ENCODE measurements at regions not wholly inside any gene's neighbourhood (a gene's known extent, or its start where the extent isn't known, plus 50 kb on each side); places are given as distances from the start of the nearest gene placed in this dataset.
"Not testable (repeated sequence)": the region's sequence is repeated elsewhere in the genome, so short reads cannot be mapped to it uniquely, and the experiment has no call there.

DNA sequence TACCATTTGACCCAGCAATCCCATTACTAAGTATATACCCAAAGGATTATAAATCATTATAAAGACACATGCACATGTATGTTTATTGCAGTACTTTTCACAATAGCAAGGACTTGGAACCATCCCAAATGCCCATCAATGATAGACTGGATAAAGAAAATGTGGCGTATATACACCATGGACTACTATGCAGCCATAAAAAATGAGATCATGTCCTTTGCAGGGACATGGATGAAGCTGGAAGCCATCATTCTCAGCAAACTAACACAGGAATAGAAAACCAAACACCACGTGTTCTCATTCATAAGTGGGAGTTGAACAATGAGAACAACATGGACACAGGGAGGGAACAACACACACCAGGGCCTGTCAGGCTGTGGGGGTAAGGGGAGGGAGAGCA is 59.2 kb upstream of the TNIK start:
- H2AFZ ChIP-seq (ENCODE audit: insufficient read depth, low read length, poor library complexity); H3K79me2 ChIP-seq (ENCODE audit: control insufficient read depth, insufficient read depth, low read length, poor library complexity); H3K79me1 ChIP-seq (ENCODE audit: low read length); H2AK5ac ChIP-seq (ENCODE audit: low read length); H3K23ac ChIP-seq (ENCODE audit: low read length); H2BK12ac ChIP-seq (ENCODE audit: low read length); H3K4me1 ChIP-seq (ENCODE audit: control insufficient read depth in 1 of 2, insufficient read depth in 2 of 2, low read length in 2 of 2); H3K18ac ChIP-seq (ENCODE audit: low read length); H3K27ac ChIP-seq (ENCODE audit: low read depth, low read length); H4K8ac ChIP-seq (ENCODE audit: low read depth, low read length); H4K12ac ChIP-seq (ENCODE audit: low read depth, low read length); H3K36me3 ChIP-seq (ENCODE audit: control insufficient read depth in 1 of 2, insufficient read depth in 2 of 2, low read length in 2 of 2); H3K9ac ChIP-seq (ENCODE audit: low read length); H3K27me3 ChIP-seq (ENCODE audit: insufficient read depth, low read length); H3K4ac ChIP-seq (ENCODE audit: low read depth, low read length); H3K4me2 ChIP-seq (ENCODE audit: low read length); H3K4me3 ChIP-seq (ENCODE audit: low read depth, low read length); H2BK5ac ChIP-seq (ENCODE audit: low read depth, low read length, poor library complexity); DNase-seq; H4K91ac ChIP-seq (ENCODE audit: low read depth, low read length); H2BK120ac ChIP-seq (ENCODE audit: insufficient read depth, low read length, poor library complexity); H3K14ac ChIP-seq (ENCODE audit: low read length); H3K9me3 ChIP-seq (ENCODE audit: insufficient read depth, low read depth, low read length): not testable (repeated sequence)
- no CpG with 5 or more reads among the region's 2 CpGs for WGBS (ENCODE audit: extremely low coverage, insufficient coverage, insufficient read length)

DNA sequence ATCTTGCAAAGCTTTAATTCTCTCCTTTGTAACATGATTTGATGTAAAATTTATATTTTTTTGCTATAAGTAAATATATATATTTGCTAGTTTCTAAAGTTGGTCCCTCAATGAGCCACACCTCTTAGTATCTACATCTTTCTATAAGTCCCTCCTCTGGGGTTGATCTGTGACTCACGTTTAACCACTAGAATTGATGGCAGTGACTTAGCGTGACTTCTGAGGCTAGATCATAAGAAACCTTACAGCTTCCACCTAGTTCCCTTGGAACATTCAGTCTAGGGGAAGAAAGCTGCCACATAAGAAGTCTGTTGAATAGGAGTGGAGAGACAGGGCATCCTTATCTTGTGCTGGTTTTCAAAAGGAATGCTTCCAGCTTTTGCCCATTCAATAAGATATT is 56.6 kb upstream of the TNIK start:
- no peak overlapping the region for H3K27ac ChIP-seq (ENCODE audit: low read depth, low read length)
- H2BK120ac ChIP-seq (ENCODE audit: insufficient read depth, low read length, poor library complexity): no peak overlapping the region

GRCh38 chr3:171514466-171514865 is 54.3 kb upstream of the TNIK start:
- Histone ChIP-seq H4K91ac (ENCODE audit: low read depth, low read length) (no peak overlapping the region), H3K14ac (ENCODE audit: low read length) (no peak overlapping the region), H3K4me1 (ENCODE audit: control insufficient read depth in 1 of 2, insufficient read depth in 2 of 2, low read length in 2 of 2) (no peaks in the 10 kb centered on the region), H3K79me2 (ENCODE audit: control insufficient read depth, insufficient read depth, low read length, poor library complexity) (no peaks in the 10 kb centered on the region), H4K8ac (ENCODE audit: low read depth, low read length) (no peak overlapping the region), H3K23ac (ENCODE audit: low read length) (no peak overlapping the region), H3K18ac (ENCODE audit: low read length) (no peak overlapping the region), H3K4me3 (ENCODE audit: low read depth, low read length) (no peak overlapping the region), H3K27ac (ENCODE audit: low read depth, low read length) (no peak overlapping the region), H3K9ac (ENCODE audit: low read length) (no peak overlapping the region), H3K4ac (ENCODE audit: low read depth, low read length) (no peak overlapping the region), H2BK5ac (ENCODE audit: low read depth, low read length, poor library complexity) (no peak overlapping the region), H2AK5ac (ENCODE audit: low read length) (no peak overlapping the region), H3K79me1 (ENCODE audit: low read length) (no peaks in the 10 kb centered on the region), H2BK120ac (ENCODE audit: insufficient read depth, low read length, poor library complexity) (no peak overlapping the region), H3K36me3 (ENCODE audit: control insufficient read depth in 1 of 2, insufficient read depth in 2 of 2, low read length in 2 of 2) (no peaks in the 10 kb centered on the region), H2AFZ (ENCODE audit: insufficient read depth, low read length, poor library complexity) (no peak overlapping the region), H3K9me3 (ENCODE audit: insufficient read depth, low read depth, low read length) (no peaks in the 10 kb centered on the region), H2BK12ac (ENCODE audit: low read length) (no peak overlapping the region), H4K12ac (ENCODE audit: low read depth, low read length) (no peak overlapping the region), H3K4me2 (ENCODE audit: low read length) (no peak overlapping the region), H3K27me3 (ENCODE audit: insufficient read depth, low read length) (no peaks in the 10 kb centered on the region)
- peak in 1 of 2 donors; percentile 18 for DNase-seq
- no CpG with 5 or more reads among the region's 2 CpGs for WGBS (ENCODE audit: extremely low coverage, insufficient coverage, insufficient read length)

More for the DNA sequence above, 56.6 kb upstream of the TNIK start:
- Histone ChIP-seq H3K79me2 (ENCODE audit: control insufficient read depth, insufficient read depth, low read length, poor library complexity) (no peaks in the 10 kb centered on the region), H3K18ac (ENCODE audit: low read length) (no peak overlapping the region), H3K14ac (ENCODE audit: low read length) (no peak overlapping the region), H2AK5ac (ENCODE audit: low read length) (no peak overlapping the region), H3K36me3 (ENCODE audit: control insufficient read depth in 1 of 2, insufficient read depth in 2 of 2, low read length in 2 of 2) (no peaks in the 10 kb centered on the region), H3K4ac (ENCODE audit: low read depth, low read length) (no peak overlapping the region), H3K4me1 (ENCODE audit: control insufficient read depth in 1 of 2, insufficient read depth in 2 of 2, low read length in 2 of 2) (no peaks in the 10 kb centered on the region), H3K9me3 (ENCODE audit: insufficient read depth, low read depth, low read length) (no peaks in the 10 kb centered on the region), H2BK5ac (ENCODE audit: low read depth, low read length, poor library complexity) (no peak overlapping the region), H3K4me3 (ENCODE audit: low read depth, low read length) (no peak overlapping the region), H4K12ac (ENCODE audit: low read depth, low read length) (no peak overlapping the region), H2AFZ (ENCODE audit: insufficient read depth, low read length, poor library complexity) (no peak overlapping the region), H3K4me2 (ENCODE audit: low read length) (no peak overlapping the region), H3K79me1 (ENCODE audit: low read length) (no peaks in the 10 kb centered on the region), H2BK12ac (ENCODE audit: low read length) (no peak overlapping the region), H3K27me3 (ENCODE audit: insufficient read depth, low read length) (no peaks in the 10 kb centered on the region), H3K9ac (ENCODE audit: low read length) (no peak overlapping the region), H4K8ac (ENCODE audit: low read depth, low read length) (no peak overlapping the region), H4K91ac (ENCODE audit: low read depth, low read length) (no peak overlapping the region), H3K23ac (ENCODE audit: low read length) (no peak overlapping the region)
- WGBS (ENCODE audit: extremely low coverage, insufficient coverage, insufficient read length): no CpG with 5 or more reads among the region's 2 CpGs
- no peak for DNase-seq

- H4K91ac ChIP-seq (ENCODE audit: low read depth, low read length): no peak overlapping the region
- H2AFZ ChIP-seq (ENCODE audit: insufficient read depth, low read length, poor library complexity): no peak overlapping the region
- WGBS (ENCODE audit: extremely low coverage, insufficient coverage, insufficient read length): no CpG with 5 or more reads among the region's 2 CpGs
- no peak overlapping the region for H3K23ac ChIP-seq (ENCODE audit: low read length)
- no peaks in the 10 kb centered on the region for H3K79me1 ChIP-seq (ENCODE audit: low read length)
- H3K36me3 ChIP-seq (ENCODE audit: control insufficient read depth in 1 of 2, insufficient read depth in 2 of 2, low read length in 2 of 2): no peaks in the 10 kb centered on the region
- no peak overlapping the region for H3K4me2 ChIP-seq (ENCODE audit: low read length)
- H3K14ac ChIP-seq (ENCODE audit: low read length): no peak overlapping the region
- H2BK5ac ChIP-seq (ENCODE audit: low read depth, low read length, poor library complexity): no peak overlapping the region
- H3K9ac ChIP-seq (ENCODE audit: low read length): no peak overlapping the region
- H2AK5ac ChIP-seq (ENCODE audit: low read length): no peak overlapping the region
- no peak overlapping the region for H3K4me3 ChIP-seq (ENCODE audit: low read depth, low read length)
- no peak overlapping the region for H2BK12ac ChIP-seq (ENCODE audit: low read length)
- H3K27ac ChIP-seq (ENCODE audit: low read depth, low read length): no peak overlapping the region
- H3K4me1 ChIP-seq (ENCODE audit: control insufficient read depth in 1 of 2, insufficient read depth in 2 of 2, low read length in 2 of 2): no peaks in the 10 kb centered on the region
- H3K4ac ChIP-seq (ENCODE audit: low read depth, low read length): no peak overlapping the region
- H3K27me3 ChIP-seq (ENCODE audit: insufficient read depth, low read length): no peaks in the 10 kb centered on the region
- H2BK120ac ChIP-seq (ENCODE audit: insufficient read depth, low read length, poor library complexity): no peak overlapping the region
- H4K12ac ChIP-seq (ENCODE audit: low read depth, low read length): no peak overlapping the region
- no peak overlapping the region for H3K18ac ChIP-seq (ENCODE audit: low read length)
- DNase-seq: no peak
- H3K79me2 ChIP-seq (ENCODE audit: control insufficient read depth, insufficient read depth, low read length, poor library complexity): no peaks in the 10 kb centered on the region
- H4K8ac ChIP-seq (ENCODE audit: low read depth, low read length): no peak overlapping the region
- no peaks in the 10 kb centered on the region for H3K9me3 ChIP-seq (ENCODE audit: insufficient read depth, low read depth, low read length)
Observed at GRCh38 chr3:171511450-171511849, 51.2 kb upstream of the TNIK start.
